ENCODE measurements at regions not wholly inside any gene's neighbourhood (a gene's known extent, or its start where the extent isn't known, plus 50 kb on each side); places are given as distances from the start of the nearest gene placed in this dataset.

DNA sequence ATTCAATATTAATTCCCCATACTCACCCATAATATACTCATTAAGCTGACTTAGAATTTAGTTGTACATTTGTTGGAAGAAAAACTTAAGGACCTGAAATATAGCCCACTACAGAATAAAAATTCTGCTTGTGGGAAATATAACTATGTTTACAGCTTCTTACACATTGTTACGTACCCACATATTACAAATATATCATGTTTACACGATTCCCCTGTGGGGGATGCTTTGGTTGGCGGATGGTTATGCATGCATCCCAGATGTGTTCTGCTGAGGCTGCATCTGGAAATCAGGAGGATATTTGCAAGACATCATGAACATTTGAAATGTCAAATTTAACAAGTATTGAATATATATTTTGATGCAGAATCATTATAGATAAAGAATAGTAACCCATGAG is 79.5 kb upstream of the KL start:
- intact Hi-C loops (cut with DNase I): no loop called here
- H3K27me3 ChIP-seq: no peaks in the 10 kb centered on the region
- no peaks in the 10 kb centered on the region for H3K36me3 ChIP-seq
- TF ChIP-seq, protein P1, sequence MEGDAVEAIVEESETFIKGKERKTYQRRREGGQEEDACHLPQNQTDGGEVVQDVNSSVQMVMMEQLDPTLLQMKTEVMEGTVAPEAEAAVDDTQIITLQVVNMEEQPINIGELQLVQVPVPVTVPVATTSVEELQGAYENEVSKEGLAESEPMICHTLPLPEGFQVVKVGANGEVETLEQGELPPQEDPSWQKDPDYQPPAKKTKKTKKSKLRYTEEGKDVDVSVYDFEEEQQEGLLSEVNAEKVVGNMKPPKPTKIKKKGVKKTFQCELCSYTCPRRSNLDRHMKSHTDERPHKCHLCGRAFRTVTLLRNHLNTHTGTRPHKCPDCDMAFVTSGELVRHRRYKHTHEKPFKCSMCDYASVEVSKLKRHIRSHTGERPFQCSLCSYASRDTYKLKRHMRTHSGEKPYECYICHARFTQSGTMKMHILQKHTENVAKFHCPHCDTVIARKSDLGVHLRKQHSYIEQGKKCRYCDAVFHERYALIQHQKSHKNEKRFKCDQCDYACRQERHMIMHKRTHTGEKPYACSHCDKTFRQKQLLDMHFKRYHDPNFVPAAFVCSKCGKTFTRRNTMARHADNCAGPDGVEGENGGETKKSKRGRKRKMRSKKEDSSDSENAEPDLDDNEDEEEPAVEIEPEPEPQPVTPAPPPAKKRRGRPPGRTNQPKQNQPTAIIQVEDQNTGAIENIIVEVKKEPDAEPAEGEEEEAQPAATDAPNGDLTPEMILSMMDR (IDR thresholded peaks at IDR 0.05): no peak
- no peak for TF ChIP-seq POLR2AphosphoS5 (IDR thresholded peaks at IDR 0.05)
- no peak for TF ChIP-seq EP300 (IDR thresholded peaks at IDR 0.05)
- TF ChIP-seq POLR2A (IDR thresholded peaks at IDR 0.05): no peak
- DNase-seq: no peak
- peaks cover 0 to 6% (median 0%) of the 10 kb centered on the region in 4 donors for H3K4me1 ChIP-seq
- H3K4me3 ChIP-seq: no peak overlapping the region
- no peak overlapping the region for H3K27ac ChIP-seq
- no peaks in the 10 kb centered on the region for H3K9me3 ChIP-seq
- 75 to 90% methylated on average over 3 of the region's 3 CpGs for WGBS, 2 donors

DNA sequence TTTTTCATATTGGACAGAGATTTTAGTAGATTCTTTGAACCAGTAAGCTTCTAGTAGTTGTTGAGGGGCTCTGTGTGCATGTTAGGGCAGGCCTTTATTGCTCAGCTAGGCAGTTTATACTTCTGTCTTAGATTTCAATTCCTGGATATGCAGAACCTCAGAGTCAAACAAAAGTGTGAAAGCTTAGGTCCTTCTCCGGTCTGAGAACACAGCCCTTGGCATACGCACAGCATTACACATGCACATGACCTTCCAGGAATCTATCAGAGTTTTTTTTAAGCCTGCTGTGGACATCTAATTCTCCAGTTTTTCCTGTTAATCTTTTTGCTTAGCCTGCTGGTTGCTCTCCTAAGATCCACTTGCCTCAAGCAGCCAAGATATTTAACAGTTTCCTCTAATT is 77.9 kb upstream of the KL start:
- intact Hi-C loops (cut with DNase I): no loop called here
- H3K4me3 ChIP-seq: no peak overlapping the region
- WGBS, 2 donors: 88 to 89% methylated on average over 2 of the region's 2 CpGs
- H3K27ac ChIP-seq: no peak overlapping the region
- no peaks in the 10 kb centered on the region for H3K9me3 ChIP-seq
- TF ChIP-seq EP300 (IDR thresholded peaks at IDR 0.05): no peak
- no peak for TF ChIP-seq POLR2AphosphoS5 (IDR thresholded peaks at IDR 0.05)
- no peak for TF ChIP-seq POLR2A (IDR thresholded peaks at IDR 0.05)
- TF ChIP-seq, protein P1 (IDR thresholded peaks at IDR 0.05): no peak
- peaks cover 0 to 6% (median 0%) of the 10 kb centered on the region in 4 donors for H3K4me1 ChIP-seq
- H3K27me3 ChIP-seq: no peaks in the 10 kb centered on the region
- no peak for DNase-seq
- H3K36me3 ChIP-seq: no peaks in the 10 kb centered on the region

DNA sequence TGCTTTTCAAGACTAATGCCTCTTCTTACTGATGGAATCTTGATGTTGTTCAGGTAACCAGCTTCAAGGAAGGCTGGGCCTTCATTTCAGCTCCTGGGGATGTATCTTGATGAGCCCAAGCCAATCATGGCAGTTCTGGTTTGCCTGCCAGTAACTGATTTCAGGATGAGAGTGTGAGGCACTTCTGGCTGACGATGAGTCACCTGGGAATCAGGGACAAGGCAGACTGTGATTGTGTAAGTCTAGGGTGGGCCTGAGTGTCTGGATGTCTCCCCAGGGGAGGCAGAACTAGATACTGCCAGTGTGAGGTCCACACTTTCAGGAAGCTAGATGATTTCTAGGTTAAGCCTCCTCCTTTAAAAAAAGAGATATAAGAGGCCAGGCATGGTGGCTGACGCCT is 77.3 kb upstream of the KL start:
- H3K4me3 ChIP-seq: no peak overlapping the region
- no peak for TF ChIP-seq POLR2A (IDR thresholded peaks at IDR 0.05)
- TF ChIP-seq POLR2AphosphoS5 (IDR thresholded peaks at IDR 0.05): no peak
- TF ChIP-seq EP300 (IDR thresholded peaks at IDR 0.05): no peak
- TF ChIP-seq, protein P1 (IDR thresholded peaks at IDR 0.05): no peak
- DNase-seq: no peak
- no peaks in the 10 kb centered on the region for H3K27me3 ChIP-seq
- intact Hi-C loops (cut with DNase I): no loop called here
- H3K4me1 ChIP-seq: peaks cover 0 to 6% (median 0%) of the 10 kb centered on the region in 4 donors
- no peaks in the 10 kb centered on the region for H3K9me3 ChIP-seq
- no peak overlapping the region for H3K27ac ChIP-seq
- H3K36me3 ChIP-seq: no peaks in the 10 kb centered on the region
- WGBS, 2 donors: 91 to 93% methylated on average over 2 of the region's 2 CpGs

DNA sequence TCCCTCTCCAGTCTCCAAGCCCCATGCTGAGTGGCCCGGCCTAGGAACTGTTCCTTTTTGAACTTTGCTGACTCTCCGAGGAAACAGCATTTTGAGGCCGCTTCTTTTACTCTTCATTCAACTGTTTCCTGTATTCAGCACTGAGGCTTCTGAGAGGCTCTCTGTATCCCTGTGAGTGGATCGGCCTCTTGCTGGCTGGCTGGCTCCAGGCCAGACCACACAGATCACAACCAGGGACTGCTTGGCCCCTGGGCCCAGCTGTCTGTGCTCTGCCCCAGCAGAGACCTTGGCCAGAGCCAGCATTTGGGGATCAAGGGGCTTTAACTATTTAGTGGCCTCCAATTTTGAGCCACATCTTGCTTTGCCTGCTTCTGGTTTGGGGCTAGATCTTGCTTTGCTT is 75.6 kb upstream of the KL start:
- WGBS, 2 donors: 32 to 64% methylated on average over 4 of the region's 4 CpGs
- Histone ChIP-seq H3K4me1 (peaks cover 0 to 6% (median 0%) of the 10 kb centered on the region in 4 donors), H3K27me3 (no peaks in the 10 kb centered on the region), H3K36me3 (no peaks in the 10 kb centered on the region), H3K9me3 (no peaks in the 10 kb centered on the region), H3K27ac (no peak overlapping the region), H3K4me3 (no peak overlapping the region)
- no peak for DNase-seq
- intact Hi-C loops (cut with DNase I): no loop called here
- no peak for TF ChIP-seq POLR2AphosphoS5 (IDR thresholded peaks at IDR 0.05)
- TF ChIP-seq, protein P1 (IDR thresholded peaks at IDR 0.05): no peak
- TF ChIP-seq EP300 (IDR thresholded peaks at IDR 0.05): no peak
- no peak for TF ChIP-seq POLR2A (IDR thresholded peaks at IDR 0.05)

DNA sequence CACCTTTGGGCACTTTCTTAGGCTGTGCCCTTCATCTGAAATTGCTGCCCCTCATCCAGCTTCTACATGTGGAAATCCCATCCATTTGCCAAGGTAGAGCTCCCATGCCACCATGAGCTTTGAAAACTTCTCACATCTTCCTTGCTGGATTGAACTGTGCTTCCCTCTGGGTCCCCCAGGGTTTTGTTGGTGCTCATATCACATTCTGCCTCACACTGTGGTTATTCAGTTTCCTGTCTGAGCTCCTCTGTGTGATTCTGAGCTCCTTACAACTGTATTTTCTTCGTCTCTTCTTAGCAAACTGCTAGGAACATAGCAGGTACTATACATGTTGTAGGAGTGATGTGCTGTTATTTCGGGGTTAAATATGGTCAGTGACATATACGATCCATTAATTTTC is 74.9 kb upstream of the KL start:
- intact Hi-C loops (cut with DNase I): no loop called here
- no peak for DNase-seq
- 70 to 83% methylated on average over 3 of the region's 3 CpGs for WGBS, 2 donors

More for the DNA sequence above, 74.9 kb upstream of the KL start:
- Histone ChIP-seq H3K4me3 (no peak overlapping the region), H3K27me3 (no peaks in the 10 kb centered on the region), H3K27ac (no peak overlapping the region), H3K9me3 (no peaks in the 10 kb centered on the region), H3K36me3 (no peaks in the 10 kb centered on the region), H3K4me1 (peaks cover 0 to 6% (median 0%) of the 10 kb centered on the region in 4 donors)
- no peak for TF ChIP-seq POLR2AphosphoS5 (IDR thresholded peaks at IDR 0.05)
- no peak for TF ChIP-seq EP300 (IDR thresholded peaks at IDR 0.05)
- TF ChIP-seq, protein P1 (IDR thresholded peaks at IDR 0.05): no peak
- no peak for TF ChIP-seq POLR2A (IDR thresholded peaks at IDR 0.05)

Measured in sigmoid colon (tissue), 6 donors.